ENCODE measurements at regions not wholly inside any gene's neighbourhood (a gene's known extent, or its start where the extent isn't known, plus 50 kb on each side); places are given as distances from the start of the nearest gene placed in this dataset.
A peak's percentile ranks its signal among the peaks of the same experiment; 100 is the strongest.

DNA sequence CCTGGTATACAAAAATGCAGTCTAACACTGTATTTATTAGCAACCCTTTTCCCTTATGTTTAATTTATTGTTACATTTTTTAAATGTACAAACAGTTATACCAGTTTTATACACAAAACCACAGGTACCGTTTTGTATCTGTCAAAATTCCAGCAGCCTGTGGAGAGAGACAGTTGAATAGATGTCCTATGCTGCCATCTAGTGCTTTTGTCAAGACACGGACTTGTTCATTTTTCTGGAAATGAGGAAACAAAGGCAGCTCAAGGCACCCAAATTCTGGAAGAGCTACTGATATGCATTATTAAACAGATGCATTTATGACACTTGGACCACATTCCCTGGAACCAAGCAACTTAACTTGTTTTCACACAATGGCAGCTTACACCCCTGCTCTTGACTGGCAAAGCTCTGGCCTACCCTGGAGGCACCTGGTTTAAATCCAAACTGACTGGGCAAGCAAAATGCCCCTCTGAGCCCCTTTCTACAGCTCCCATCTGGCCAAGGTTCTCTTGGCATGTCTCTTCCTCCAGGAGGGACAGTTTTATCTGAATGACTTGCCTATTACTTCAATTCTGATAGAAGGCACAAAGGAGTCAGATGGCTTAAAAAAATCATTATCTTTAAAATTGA, 286.9 kb upstream of the PRKD1 start:
- H3K9me3 ChIP-seq = no peaks in the 10 kb centered on the region
- H3K4me2 ChIP-seq = no peak overlapping the region
- H3K4me1 ChIP-seq = no peaks in the 10 kb centered on the region
- FAIRE-seq = no peak
- ChIA-PET POLR2A (no interaction called here), CTCF (interaction anchor here (0.5 to 3.7 kb wide), 47 partner anchors 9 to 1465 kb away, joined by 3 to 41 read pairs (median 3); no protein-coding TSS in a partner anchor)
- peak; percentile 14 to 62 for DNase-seq (ENCODE audit: low read depth in 1 of 2, low spot score in 1 of 2)
- TF ChIP-seq SMC3 (IDR thresholded peaks at IDR 0.05) (peak; percentile 58), RCOR1 (IDR thresholded peaks at IDR 0.05; ENCODE audit: low read depth, low read length) (no peak), RAD21 (conservative IDR thresholded peaks at IDR 0.05 in 1 of 2, IDR thresholded peaks at IDR 0.05 in 1 of 2) (peak; percentile 75 to 80), MAFK (IDR thresholded peaks at IDR 0.05; ENCODE audit: partially characterized antibody) (no peak)
- TF ChIP-seq, protein P1, sequence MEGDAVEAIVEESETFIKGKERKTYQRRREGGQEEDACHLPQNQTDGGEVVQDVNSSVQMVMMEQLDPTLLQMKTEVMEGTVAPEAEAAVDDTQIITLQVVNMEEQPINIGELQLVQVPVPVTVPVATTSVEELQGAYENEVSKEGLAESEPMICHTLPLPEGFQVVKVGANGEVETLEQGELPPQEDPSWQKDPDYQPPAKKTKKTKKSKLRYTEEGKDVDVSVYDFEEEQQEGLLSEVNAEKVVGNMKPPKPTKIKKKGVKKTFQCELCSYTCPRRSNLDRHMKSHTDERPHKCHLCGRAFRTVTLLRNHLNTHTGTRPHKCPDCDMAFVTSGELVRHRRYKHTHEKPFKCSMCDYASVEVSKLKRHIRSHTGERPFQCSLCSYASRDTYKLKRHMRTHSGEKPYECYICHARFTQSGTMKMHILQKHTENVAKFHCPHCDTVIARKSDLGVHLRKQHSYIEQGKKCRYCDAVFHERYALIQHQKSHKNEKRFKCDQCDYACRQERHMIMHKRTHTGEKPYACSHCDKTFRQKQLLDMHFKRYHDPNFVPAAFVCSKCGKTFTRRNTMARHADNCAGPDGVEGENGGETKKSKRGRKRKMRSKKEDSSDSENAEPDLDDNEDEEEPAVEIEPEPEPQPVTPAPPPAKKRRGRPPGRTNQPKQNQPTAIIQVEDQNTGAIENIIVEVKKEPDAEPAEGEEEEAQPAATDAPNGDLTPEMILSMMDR (IDR thresholded peaks at IDR 0.05) = peak; percentile 72
- WGBS (ENCODE audit: missing lambda C conversion rate) = 2% methylated on average over 2 of the region's 2 CpGs
- ATAC-seq = peak; percentile 66 to 81
- H3K27ac ChIP-seq = no peak overlapping the region
- no peak overlapping the region for H3K4me3 ChIP-seq

GRCh38 chr14:30218907-30219306, 291.3 kb upstream of the PRKD1 start:
- WGBS (ENCODE audit: missing lambda C conversion rate) = 69% methylated on average over 5 of the region's 5 CpGs
- no peak overlapping the region for H3K27ac ChIP-seq
- ChIA-PET CTCF (interaction anchor here (2.2 kb wide), 1 partner anchor 52 kb away, joined by 7 read pairs; no protein-coding TSS in a partner anchor), POLR2A (no interaction called here)
- no peak for FAIRE-seq
- H3K9me3 ChIP-seq = no peaks in the 10 kb centered on the region
- no peak for DNase-seq (ENCODE audit: low read depth in 1 of 2, low spot score in 1 of 2)
- no peak for ATAC-seq
- H3K4me1 ChIP-seq = peaks cover 10% of the 10 kb centered on the region; the same call in 1 of the 3 replicates
- H3K4me3 ChIP-seq = no peak overlapping the region
- TF ChIP-seq RCOR1 (IDR thresholded peaks at IDR 0.05; ENCODE audit: low read depth, low read length) (no peak), USF2 (IDR thresholded peaks at IDR 0.05) (no peak), FOXS1 (CRISPR knock-in tag; IDR thresholded peaks at IDR 0.05) (no peak), CBX8 (IDR thresholded peaks at IDR 0.05) (no peak), RFX5 (IDR thresholded peaks at IDR 0.05) (no peak), PHF8 (IDR thresholded peaks at IDR 0.05; ENCODE audit: borderline replicate concordance, low read depth) (no peak), HOXB13 (CRISPR knock-in tag; IDR thresholded peaks at IDR 0.05; ENCODE audit: low read depth) (no peak), MAX (IDR thresholded peaks at IDR 0.05) (no peak), EP300 (IDR thresholded peaks at IDR 0.05) (no peak), CHD4 (IDR thresholded peaks at IDR 0.05; ENCODE audit: borderline replicate concordance) (no peak), NR3C1 (IDR thresholded peaks at IDR 0.05) (no peak), EHF (CRISPR knock-in tag; IDR thresholded peaks at IDR 0.05) (no peak), HEYL (CRISPR knock-in tag; IDR thresholded peaks at IDR 0.05) (no peak), ZNF302 (CRISPR knock-in tag; IDR thresholded peaks at IDR 0.05) (no peak), NPAS2 (CRISPR knock-in tag; IDR thresholded peaks at IDR 0.05; ENCODE audit: borderline replicate concordance) (no peak), CHD2 (IDR thresholded peaks at IDR 0.05; ENCODE audit: low read length, partially characterized antibody) (no peak), HOXA7 (CRISPR knock-in tag; IDR thresholded peaks at IDR 0.05) (no peak)
- TF ChIP-seq, protein P2, sequence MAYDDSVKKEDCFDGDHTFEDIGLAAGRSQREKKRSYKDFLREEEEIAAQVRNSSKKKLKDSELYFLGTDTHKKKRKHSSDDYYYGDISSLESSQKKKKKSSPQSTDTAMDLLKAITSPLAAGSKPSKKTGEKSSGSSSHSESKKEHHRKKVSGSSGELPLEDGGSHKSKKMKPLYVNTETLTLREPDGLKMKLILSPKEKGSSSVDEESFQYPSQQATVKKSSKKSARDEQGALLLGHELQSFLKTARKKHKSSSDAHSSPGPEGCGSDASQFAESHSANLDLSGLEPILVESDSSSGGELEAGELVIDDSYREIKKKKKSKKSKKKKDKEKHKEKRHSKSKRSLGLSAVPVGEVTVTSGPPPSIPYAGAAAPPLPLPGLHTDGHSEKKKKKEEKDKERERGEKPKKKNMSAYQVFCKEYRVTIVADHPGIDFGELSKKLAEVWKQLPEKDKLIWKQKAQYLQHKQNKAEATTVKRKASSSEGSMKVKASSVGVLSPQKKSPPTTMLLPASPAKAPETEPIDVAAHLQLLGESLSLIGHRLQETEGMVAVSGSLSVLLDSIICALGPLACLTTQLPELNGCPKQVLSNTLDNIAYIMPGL (CRISPR knock-in tag; IDR thresholded peaks at IDR 0.05; ENCODE audit: borderline replicate concordance) = no peak
- no peak overlapping the region for H3K4me2 ChIP-seq
